Spleen (tissue), 11 donors: ENCODE measurements at regions not wholly inside any gene's neighbourhood (a gene's known extent, or its start where the extent isn't known, plus 50 kb on each side); places are given as distances from the start of the nearest gene placed in this dataset.

Experiments used
- DNase-seq: peaks from one replicate; pipeline ENCODE4 v3.0.0-alpha.2; 2020
- H3K27ac ChIP-seq, 8 donors: fragments of 200-600 bp; sonication (generic) in 7 of 8; 1 replicate in 4 of 8; 2 replicates in 4 of 8; pipeline versions ENCODE4 v1.5.0 to v1.8.0; 2016 to 2021; ENCODE audit warnings: inconsistent platforms in 4 of 8, mild to moderate bottlenecking in 4 of 8, moderate library complexity in 1 of 8
- H3K27me3 ChIP-seq, 7 donors: fragments of 200-600 bp; sonication (generic) in 6 of 7; replicated peaks in 1 of 7; 1 replicate in 4 of 7; 2 replicates in 3 of 7; pipeline versions ENCODE4 v1.5.0 to v1.8.0; 2016 to 2021; ENCODE audit warnings: inconsistent platforms in 3 of 7, mild to moderate bottlenecking in 1 of 7
- H3K36me3 ChIP-seq, 6 donors: fragments of 200-600 bp; sonication (generic) in 5 of 6; 1 replicate in 4 of 6; 2 replicates in 2 of 6; pipeline versions ENCODE4 v1.5.0 to v1.8.0; 2016 to 2021; ENCODE audit warnings: inconsistent platforms in 2 of 6
- H3K4me1 ChIP-seq, 6 donors: fragments of 200-600 bp; sonication (generic) in 5 of 6; 1 replicate in 3 of 6; 2 replicates in 3 of 6; pipeline versions ENCODE4 v1.5.0 to v1.8.0; 2016 to 2021; ENCODE audit warnings: inconsistent platforms in 3 of 6
- H3K4me3 ChIP-seq, 8 donors: fragments of 200-600 bp; sonication (generic) in 7 of 8; 1 replicate in 4 of 8; 2 replicates in 4 of 8; pipeline versions ENCODE4 v1.5.0 to v1.8.0; 2016 to 2021; ENCODE audit warnings: inconsistent platforms in 4 of 8, mild to moderate bottlenecking in 4 of 8, moderate library complexity in 2 of 8
- H3K9me3 ChIP-seq, 8 donors: fragments of 200-600 bp; sonication (generic) in 7 of 8; 1 replicate in 4 of 8; 2 replicates in 4 of 8; pipeline versions ENCODE4 v1.5.0 to v1.8.0; 2016 to 2021; ENCODE audit warnings: inconsistent platforms in 4 of 8
- CTCF ChIP-seq, 11 experiments: fragments of 200-600 bp in 7 of 11; fragments of 450-650 bp in 4 of 11; sonication (generic) in 4 of 11; IDR thresholded peaks in 8 of 11; conservative IDR thresholded peaks in 3 of 11; 1 replicate in 7 of 11; 2 replicates in 4 of 11; pipeline versions ENCODE4 v1.4.0 to v1.8.0; 2016 to 2021; ENCODE audit warnings: antibody characterized with exemption in 11 of 11, inconsistent platforms in 4 of 11, mild to moderate bottlenecking in 1 of 11
- POLR2A ChIP-seq, 3 donors: fragments of 450-650 bp; IDR thresholded peaks; one replicate each; pipeline ENCODE4 v1.5.1; 2017; ENCODE audit warnings: antibody characterized with exemption in 3 of 3, mild to moderate bottlenecking in 1 of 3
- POLR2AphosphoS5 ChIP-seq, 3 donors: sonication (generic); formaldehyde crosslinking; IDR thresholded peaks; one replicate each; pipeline ENCODE4 v1.5.1; 2017; ENCODE audit warnings: antibody characterized with exemption in 3 of 3
- WGBS, 5 donors: extraction: QIAGEN DNeasy Blood & Tissue Kit in 3 of 5; methylation state at CpG; one replicate each; pipeline versions ENCODE4 v1.1.5 to v1.1.7; 2013 to 2018; 5-methylcytosine and 5-hydroxymethylcytosine counted together
- intact Hi-C: fragments of 100-400 bp; cut with DNase I; formaldehyde crosslinking; loops from one replicate; pipeline ENCODE4 v1.15.0; 2023; ENCODE audit warnings: low total_unique reads
- donor health status: healthy with polysubstance abuse.
- donor health status: DM: no; HTN: no; CAD: no; lungs with moderate emphysema.
- donor health status: DM: no; HTN: no; CAD: no.
- donor health status: Bipolar disorder and iron deficiency.
- donor health status: healthy.
- donor health status: DM: no; HTN: no; CAD: no.
- donor health status: DM: yes; HTN: yes; CAD: no.

DNA sequence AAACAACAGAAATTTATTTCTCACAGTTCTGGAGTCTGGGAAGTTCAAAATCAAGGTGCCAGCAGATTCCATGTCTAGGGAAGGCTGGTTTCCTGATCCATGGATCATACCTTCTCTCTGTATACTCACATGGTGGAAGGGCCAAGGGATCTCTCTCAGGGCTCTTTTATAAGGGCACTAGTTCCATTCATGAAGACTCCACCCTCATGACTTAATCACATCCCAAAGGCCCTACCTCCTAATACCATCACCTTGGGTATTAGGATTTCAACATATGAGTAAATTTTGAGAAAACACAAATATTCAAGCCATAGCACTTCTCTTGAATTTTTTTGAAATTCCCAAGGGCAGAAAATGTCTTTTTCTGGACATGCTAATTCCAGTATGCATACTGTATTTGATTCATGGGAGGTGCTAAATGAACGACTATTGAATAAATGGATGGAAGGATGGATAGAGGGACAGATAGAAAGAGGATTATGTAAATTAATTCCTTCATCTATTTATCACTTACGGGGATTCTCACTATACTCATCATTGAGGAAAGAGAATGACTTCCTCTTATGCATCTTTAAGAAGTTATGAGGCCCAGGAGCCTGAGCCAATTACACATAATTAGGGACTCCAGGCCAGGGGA is 182.8 kb downstream of the NRIP1 start:
- DNase-seq: no peak
- TF ChIP-seq CTCF (IDR thresholded peaks at IDR 0.05 in 8 of 11, conservative IDR thresholded peaks at IDR 0.05 in 3 of 11) (no peak), POLR2A (IDR thresholded peaks at IDR 0.05) (no peak), POLR2AphosphoS5 (IDR thresholded peaks at IDR 0.05) (no peak)
- Histone ChIP-seq H3K36me3 (no peaks in the 10 kb centered on the region), H3K4me1 (peaks cover 17 to 46% (median 31%) of the 10 kb centered on the region in 6 donors), H3K27ac (no peak overlapping the region), H3K27me3 (no peaks in the 10 kb centered on the region), H3K9me3 (no peaks in the 10 kb centered on the region), H3K4me3 (no peak overlapping the region)
- intact Hi-C loops: no loop called here
- 82 to 94% (median 86%) methylated on average over 2 of the region's 2 CpGs for WGBS, 5 donors

DNA sequence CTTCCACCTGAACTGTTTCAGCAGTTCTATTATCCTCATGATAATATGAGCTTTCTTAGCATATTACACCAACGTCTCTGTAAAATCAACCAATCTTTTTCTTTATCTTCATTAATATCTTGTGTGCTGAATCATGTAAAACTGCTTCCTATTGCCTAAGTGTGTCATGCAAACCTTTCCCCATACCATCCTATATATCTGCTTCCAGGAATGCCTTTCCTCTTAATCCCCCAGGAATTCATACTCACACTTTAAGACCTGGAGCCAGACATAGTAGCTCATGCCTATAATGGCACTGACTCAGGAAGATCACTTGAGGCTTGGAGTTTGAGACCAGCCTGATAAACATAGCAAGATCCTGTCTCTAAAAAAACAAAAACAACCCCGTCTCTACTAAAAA is 183.9 kb downstream of the NRIP1 start:
- no peak overlapping the region for H3K27ac ChIP-seq
- intact Hi-C loops: no loop called here
- no peaks in the 10 kb centered on the region for H3K9me3 ChIP-seq
- no peak for TF ChIP-seq POLR2A (IDR thresholded peaks at IDR 0.05)
- TF ChIP-seq CTCF (IDR thresholded peaks at IDR 0.05 in 8 of 11, conservative IDR thresholded peaks at IDR 0.05 in 3 of 11): no peak
- no peak for TF ChIP-seq POLR2AphosphoS5 (IDR thresholded peaks at IDR 0.05)
- H3K36me3 ChIP-seq: no peaks in the 10 kb centered on the region
- H3K4me3 ChIP-seq: no peak overlapping the region
- H3K4me1 ChIP-seq: peaks cover 17 to 56% (median 35%) of the 10 kb centered on the region in 6 donors
- no peak for DNase-seq
- H3K27me3 ChIP-seq: no peaks in the 10 kb centered on the region
- WGBS, 5 donors: 80 to 91% (median 85%) methylated on average over 2 of the region's 2 CpGs

- Histone ChIP-seq H3K27ac (peak overlapping the region in 1 of 8 donors; percentile 18), H3K4me3 (no peak overlapping the region), H3K9me3 (no peaks in the 10 kb centered on the region), H3K36me3 (no peaks in the 10 kb centered on the region), H3K4me1 (peaks cover 17 to 60% (median 38%) of the 10 kb centered on the region in 6 donors), H3K27me3 (no peaks in the 10 kb centered on the region)
- intact Hi-C loops: no loop called here
- no peak for DNase-seq
- TF ChIP-seq CTCF (IDR thresholded peaks at IDR 0.05 in 8 of 11, conservative IDR thresholded peaks at IDR 0.05 in 3 of 11) (no peak), POLR2A (IDR thresholded peaks at IDR 0.05) (no peak), POLR2AphosphoS5 (IDR thresholded peaks at IDR 0.05) (peak in 1 of 3 donors; percentile 69)
- WGBS, 5 donors: 38 to 53% (median 43%) methylated on average over 3 of the region's 3 CpGs
Measured at GRCh38 chr21:14879458-14879857, 185.3 kb downstream of the NRIP1 start.

- H3K27ac ChIP-seq: peak overlapping the region in 1 of 8 donors; percentile 18
- no peaks in the 10 kb centered on the region for H3K27me3 ChIP-seq
- 71 to 81% (median 76%) methylated on average over 5 of the region's 5 CpGs for WGBS, 5 donors
- no peaks in the 10 kb centered on the region for H3K36me3 ChIP-seq
- no peak for TF ChIP-seq POLR2A (IDR thresholded peaks at IDR 0.05)
- TF ChIP-seq POLR2AphosphoS5 (IDR thresholded peaks at IDR 0.05): no peak
- no peak for TF ChIP-seq CTCF (IDR thresholded peaks at IDR 0.05 in 8 of 11, conservative IDR thresholded peaks at IDR 0.05 in 3 of 11)
- no peaks in the 10 kb centered on the region for H3K9me3 ChIP-seq
- H3K4me3 ChIP-seq: no peak overlapping the region
- intact Hi-C loops: no loop called here
- no peak for DNase-seq
- peaks cover 17 to 60% (median 38%) of the 10 kb centered on the region in 6 donors for H3K4me1 ChIP-seq
Measured at GRCh38 chr21:14878971-14879370, 185.8 kb downstream of the NRIP1 start.
